ENCODE measurements at regions not wholly inside any gene's neighbourhood (a gene's known extent, or its start where the extent isn't known, plus 50 kb on each side); places are given as distances from the start of the nearest gene placed in this dataset.

DNA sequence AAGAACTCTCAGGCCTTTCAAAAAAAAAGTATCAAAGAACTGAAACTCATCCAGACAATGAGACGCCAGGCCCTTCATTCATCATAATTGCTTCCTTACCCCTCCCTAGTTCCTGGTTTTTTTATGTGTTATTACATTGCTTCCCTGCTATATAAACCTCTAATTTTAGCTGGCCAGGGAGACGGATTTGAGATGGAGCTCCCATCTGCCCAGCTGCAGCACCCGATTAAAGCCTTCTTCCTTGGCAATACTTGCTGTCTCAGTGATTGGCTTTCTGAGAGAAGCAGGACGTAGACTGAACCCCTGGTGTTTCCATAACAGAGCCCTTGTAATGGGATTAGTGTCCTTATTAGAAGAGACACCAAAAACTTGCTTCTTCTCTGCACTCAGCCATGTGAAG, 62.4 kb downstream of the BARX1 start:
- peaks cover 23% of the 10 kb centered on the region for H3K27me3 Mint-ChIP-seq (ENCODE audit: unreplicated experiment)
- no TSS peak for BruUV-seq (replicated peaks)
- H3K36me3 Mint-ChIP-seq (ENCODE audit: insufficient read depth, unreplicated experiment): no peaks in the 10 kb centered on the region
- no peak for TF ChIP-seq CTCF (IDR thresholded peaks at IDR 0.05; ENCODE audit: unreplicated experiment)
- no peak overlapping the region for H3K27ac Mint-ChIP-seq (ENCODE audit: unreplicated experiment)
- H3K4me1 Mint-ChIP-seq (ENCODE audit: low read depth, unreplicated experiment): no peaks in the 10 kb centered on the region
- CTCF ChIA-PET: no interaction called here
- intact Hi-C loops (cut with micrococcal nuclease; ENCODE audit: unreplicated experiment): no loop called here
- no peaks in the 10 kb centered on the region for H3K9me3 Mint-ChIP-seq (ENCODE audit: low read depth, unreplicated experiment)
- no peak overlapping the region for H3K4me3 Mint-ChIP-seq (ENCODE audit: low read depth, unreplicated experiment)
- no peak for DNase-seq

GRCh38 chr9:93891549-93892310, 63.4 kb downstream of the BARX1 start:
- intact Hi-C loops (cut with micrococcal nuclease; ENCODE audit: unreplicated experiment): no loop called here
- CTCF ChIA-PET: no interaction called here
- no TSS peak for BruUV-seq (replicated peaks)
- no peaks in the 10 kb centered on the region for H3K36me3 Mint-ChIP-seq (ENCODE audit: insufficient read depth, unreplicated experiment)
- H3K9me3 Mint-ChIP-seq (ENCODE audit: low read depth, unreplicated experiment): no peaks in the 10 kb centered on the region
- H3K27me3 Mint-ChIP-seq (ENCODE audit: unreplicated experiment): peaks cover 26% of the 10 kb centered on the region
- no peak overlapping the region for H3K4me3 Mint-ChIP-seq (ENCODE audit: low read depth, unreplicated experiment)
- no peak for TF ChIP-seq CTCF (IDR thresholded peaks at IDR 0.05; ENCODE audit: unreplicated experiment)
- no peaks in the 10 kb centered on the region for H3K4me1 Mint-ChIP-seq (ENCODE audit: low read depth, unreplicated experiment)
- DNase-seq: no peak
- no peak overlapping the region for H3K27ac Mint-ChIP-seq (ENCODE audit: unreplicated experiment)

DNA sequence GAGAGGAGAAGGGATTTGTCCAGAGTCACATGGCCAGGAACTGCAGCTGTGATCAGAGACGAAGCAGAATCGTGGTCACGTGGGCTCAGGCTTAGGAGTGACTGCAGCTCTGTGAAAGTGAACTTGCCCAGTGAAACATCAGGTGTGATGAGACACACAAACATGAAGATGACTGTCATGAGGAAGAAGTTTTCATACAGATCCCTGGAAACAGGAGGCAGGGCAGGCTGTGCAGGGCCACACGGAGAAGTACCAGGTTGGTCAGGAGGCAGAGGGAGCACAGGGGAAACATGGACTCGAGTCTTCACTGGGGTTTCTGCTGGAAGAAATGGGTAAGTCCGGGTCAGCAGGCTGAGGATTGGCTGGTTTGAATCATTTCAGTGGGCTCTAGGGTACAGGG, 64.1 kb downstream of the BARX1 start:
- H3K36me3 Mint-ChIP-seq (ENCODE audit: insufficient read depth, unreplicated experiment): no peaks in the 10 kb centered on the region
- no peaks in the 10 kb centered on the region for H3K4me1 Mint-ChIP-seq (ENCODE audit: low read depth, unreplicated experiment)
- intact Hi-C loops (cut with micrococcal nuclease; ENCODE audit: unreplicated experiment): no loop called here
- H3K27me3 Mint-ChIP-seq (ENCODE audit: unreplicated experiment): peaks cover 33% of the 10 kb centered on the region
- no peak overlapping the region for H3K4me3 Mint-ChIP-seq (ENCODE audit: low read depth, unreplicated experiment)
- no peak for DNase-seq
- TF ChIP-seq CTCF (IDR thresholded peaks at IDR 0.05; ENCODE audit: unreplicated experiment): no peak
- no peak overlapping the region for H3K27ac Mint-ChIP-seq (ENCODE audit: unreplicated experiment)
- CTCF ChIA-PET: no interaction called here
- no TSS peak for BruUV-seq (replicated peaks)
- no peaks in the 10 kb centered on the region for H3K9me3 Mint-ChIP-seq (ENCODE audit: low read depth, unreplicated experiment)

DNA sequence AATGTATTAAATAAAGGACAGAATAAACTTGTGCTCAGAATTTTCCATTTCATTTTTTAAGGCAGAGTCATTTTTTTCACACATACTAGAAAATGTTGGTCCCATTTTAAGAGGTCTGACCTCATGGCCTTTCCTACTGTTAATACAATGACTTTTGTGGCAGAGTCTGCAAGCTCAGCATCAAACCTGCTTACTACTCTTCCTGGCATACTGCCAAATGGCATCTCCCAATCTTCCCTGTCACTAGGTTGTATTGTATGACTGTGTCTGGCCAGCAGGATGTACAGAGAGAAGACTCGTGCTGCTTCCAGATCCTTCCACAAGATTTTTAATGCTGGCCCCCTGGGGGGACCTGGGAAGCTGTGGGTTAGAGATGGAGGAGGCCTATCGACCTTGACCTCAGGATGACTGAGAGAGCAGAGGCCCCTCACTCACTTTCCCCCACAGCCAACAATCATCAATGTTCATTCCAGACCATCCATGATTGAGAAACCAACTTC, 64.7 kb downstream of the BARX1 start:
- CTCF ChIA-PET: no interaction called here
- Mint-ChIP-seq H3K4me3 (ENCODE audit: low read depth, unreplicated experiment) (no peak overlapping the region), H3K9me3 (ENCODE audit: low read depth, unreplicated experiment) (no peaks in the 10 kb centered on the region), H3K36me3 (ENCODE audit: insufficient read depth, unreplicated experiment) (no peaks in the 10 kb centered on the region), H3K27me3 (ENCODE audit: unreplicated experiment) (peaks cover 34% of the 10 kb centered on the region), H3K4me1 (ENCODE audit: low read depth, unreplicated experiment) (no peaks in the 10 kb centered on the region), H3K27ac (ENCODE audit: unreplicated experiment) (no peak overlapping the region)
- no peak for TF ChIP-seq CTCF (IDR thresholded peaks at IDR 0.05; ENCODE audit: unreplicated experiment)
- no peak for DNase-seq
- BruUV-seq (replicated peaks): no TSS peak
- intact Hi-C loops (cut with micrococcal nuclease; ENCODE audit: unreplicated experiment): no loop called here

All from Calu3 (cell line).